Activated gamma-delta T cell treated with Interleukin-2 at 50 U/mL for 16 hours (primary cell): ENCODE measurements at regions not wholly inside any gene's neighbourhood (a gene's known extent, or its start where the extent isn't known, plus 50 kb on each side); places are given as distances from the start of the nearest gene placed in this dataset.

Source experiments
- DNase-seq: peaks from one replicate; pipeline ENCODE4 v3.0.0-alpha.2; 2020

GRCh38 chr15:45743426-45744235 lies 108.8 kb downstream of the SQOR start:
- DNase-seq = no peak

- DNase-seq = no peak
These were observed 109.4 kb downstream of the SQOR start for GRCh38 chr15:45744236-45744589.

GRCh38 chr15:45747426-45747825 lies 112.6 kb downstream of the SQOR start:
- no peak for DNase-seq

GRCh38 chr15:45751629-45752028 lies 116.8 kb downstream of the SQOR start:
- DNase-seq = no peak

GRCh38 chr15:45759936-45760335 lies 125.1 kb downstream of the SQOR start:
- DNase-seq = no peak

GRCh38 chr15:45762726-45763125 lies 127.9 kb downstream of the SQOR start:
- no peak for DNase-seq

GRCh38 chr15:45763170-45763869 lies 128.5 kb downstream of the SQOR start:
- no peak for DNase-seq

- DNase-seq = no peak
These were observed 138.3 kb downstream of the SQOR start for GRCh38 chr15:45773149-45773548.

GRCh38 chr15:45776772-45777171 lies 141.9 kb downstream of the SQOR start:
- no peak for DNase-seq

- no peak for DNase-seq
These were observed 143.0 kb downstream of the SQOR start for GRCh38 chr15:45777781-45778180.

GRCh38 chr15:45780352-45780751 lies 145.5 kb downstream of the SQOR start:
- DNase-seq = no peak

- no peak for DNase-seq
These were observed 149.8 kb downstream of the SQOR start for GRCh38 chr15:45784656-45785055.

- no peak for DNase-seq
These were observed 151.1 kb downstream of the SQOR start for GRCh38 chr15:45785897-45786296.

GRCh38 chr15:45790325-45790943 lies 155.6 kb downstream of the SQOR start:
- DNase-seq = no peak

- DNase-seq = no peak
These were observed 159.5 kb downstream of the SQOR start for GRCh38 chr15:45794304-45794703.

- DNase-seq = no peak
These were observed 160.0 kb downstream of the SQOR start for GRCh38 chr15:45794712-45795439.

- DNase-seq = no peak
These were observed 160.7 kb downstream of the SQOR start for GRCh38 chr15:45795440-45796069.

GRCh38 chr15:45796433-45796832 lies 161.6 kb downstream of the SQOR start:
- DNase-seq = no peak

GRCh38 chr15:45799508-45799907 lies 164.7 kb downstream of the SQOR start:
- DNase-seq = no peak

GRCh38 chr15:45801543-45801942 lies 166.7 kb downstream of the SQOR start:
- DNase-seq = no peak

- DNase-seq = no peak
These were observed 167.3 kb downstream of the SQOR start for GRCh38 chr15:45802140-45802539.

GRCh38 chr15:45804028-45804427 lies 169.2 kb downstream of the SQOR start:
- no peak for DNase-seq

GRCh38 chr15:45810201-45810600 lies 175.4 kb downstream of the SQOR start:
- DNase-seq = no peak
